Midbrain (tissue), 1 donor: ENCODE measurements at regions not wholly inside any gene's neighbourhood (a gene's known extent, or its start where the extent isn't known, plus 50 kb on each side); places are given as distances from the start of the nearest gene placed in this dataset.

Experiments
- DNase-seq: peaks from one replicate; lab custom pipeline; 2025; lab: John Stamatoyannopoulos, UW

DNA sequence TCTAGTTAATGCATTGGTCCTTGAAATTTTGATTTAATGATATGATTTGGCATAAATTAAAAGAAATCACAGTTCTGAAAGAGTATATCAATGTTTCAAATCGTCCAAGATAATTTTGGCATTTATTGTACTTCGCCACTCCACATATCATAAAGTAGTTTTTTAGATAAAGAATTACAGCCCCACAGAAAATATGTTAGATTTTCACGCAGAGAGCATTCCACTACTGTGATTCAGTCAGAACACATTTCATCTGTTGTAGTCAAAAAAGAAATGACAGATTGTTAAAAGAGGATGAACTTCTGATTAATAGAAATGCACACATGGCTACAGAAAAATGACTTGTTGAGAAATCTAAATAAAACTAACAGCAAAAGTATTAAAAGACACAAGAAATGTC lies 1063.5 kb upstream of the LRRN3 start:
- no peak for DNase-seq

DNA sequence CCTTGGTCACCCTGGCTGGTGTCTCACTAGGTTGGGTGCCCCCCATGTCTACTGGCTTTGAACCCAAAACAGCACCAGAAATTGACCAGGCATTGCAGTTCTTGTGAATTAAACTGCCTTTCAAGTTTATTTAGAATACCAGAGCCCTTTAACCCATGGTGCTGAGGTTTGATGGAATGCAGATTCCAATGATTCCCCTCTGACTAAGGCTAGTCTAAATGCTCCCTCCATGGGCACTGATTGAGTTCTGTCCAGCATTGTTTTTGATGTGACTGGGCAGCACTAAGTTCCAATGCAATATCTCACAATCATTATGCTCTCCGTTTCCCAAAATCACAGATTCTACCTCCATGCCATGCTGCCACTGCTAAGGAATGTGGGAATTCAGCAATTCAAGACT lies 1047.4 kb upstream of the LRRN3 start:
- DNase-seq, result no peak

DNA sequence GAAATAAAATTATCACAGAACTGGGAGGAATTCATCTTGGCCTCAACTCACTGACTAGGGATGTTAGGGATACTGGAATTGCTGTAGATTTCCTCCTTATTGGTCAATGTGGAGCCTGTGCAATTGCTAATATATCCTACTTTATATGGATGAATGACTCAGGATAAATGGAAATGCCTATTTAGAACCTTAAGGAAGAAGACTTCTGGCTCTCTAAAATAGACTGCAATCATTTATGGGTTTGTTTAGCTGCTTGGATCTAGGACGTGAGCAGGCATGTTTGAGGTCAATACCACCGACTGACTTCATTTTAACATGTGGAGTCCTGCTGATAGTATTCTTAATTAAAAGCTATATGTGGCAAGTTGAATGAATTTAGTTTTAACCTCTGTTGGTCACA lies 1040.1 kb upstream of the LRRN3 start:
- DNase-seq, result no peak

DNA sequence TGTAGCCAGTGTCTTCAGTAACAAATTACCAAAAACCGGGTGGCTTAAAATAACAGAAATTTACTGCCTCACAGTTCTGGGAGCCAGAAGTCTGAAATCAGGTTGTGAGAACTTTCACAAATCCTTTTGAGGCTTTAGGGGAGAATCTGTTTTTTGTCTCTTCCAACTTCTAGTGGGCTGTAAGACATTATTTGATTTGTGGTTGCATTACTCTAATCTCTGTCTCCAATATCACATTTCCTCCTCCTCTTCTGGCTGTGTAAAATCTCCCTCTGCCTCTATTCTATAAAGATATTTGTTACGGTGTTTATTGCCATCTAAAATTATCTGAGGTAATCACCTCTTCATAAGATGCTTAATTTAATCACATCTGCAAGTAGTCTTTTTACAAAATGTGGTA lies 1039.6 kb upstream of the LRRN3 start:
- DNase-seq, result no peak

DNA sequence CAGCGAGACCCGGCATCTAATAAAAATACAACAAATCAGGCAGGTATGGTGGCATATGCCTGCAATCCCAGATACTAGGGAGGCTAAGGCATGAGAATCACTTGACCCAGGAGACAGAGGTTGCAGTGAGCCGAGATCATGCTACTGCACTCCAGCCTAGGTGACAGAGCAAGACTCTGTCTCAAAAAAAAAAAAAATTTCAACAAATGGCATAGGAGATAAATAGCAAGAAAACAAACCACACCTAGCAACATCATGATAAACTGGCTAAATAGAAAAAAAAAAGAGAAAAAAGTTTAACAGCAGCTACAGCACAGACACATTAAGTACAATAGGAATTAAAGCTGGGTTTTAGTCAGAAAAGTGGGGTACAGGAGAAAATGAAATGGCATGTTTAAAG lies 1034.6 kb upstream of the LRRN3 start:
- DNase-seq, result no peak

DNA sequence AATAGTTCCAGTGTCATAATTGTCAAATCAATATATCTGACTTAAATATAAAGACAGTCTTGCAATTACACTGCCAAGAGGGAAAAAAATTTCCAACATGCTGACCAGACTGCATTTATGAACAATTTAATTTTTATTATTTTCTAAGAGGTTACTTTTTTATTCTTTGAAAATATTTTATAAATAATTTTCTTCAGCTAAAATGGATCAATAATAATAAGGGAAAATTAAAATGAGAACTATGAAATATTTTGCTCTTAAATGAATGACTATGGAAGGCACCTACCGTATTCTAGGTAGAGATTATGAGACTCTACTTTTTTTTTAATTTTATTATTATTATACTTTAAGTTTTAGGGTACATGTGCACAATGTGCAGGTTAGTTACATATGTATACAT lies 1032.5 kb upstream of the LRRN3 start:
- DNase-seq, result no peak

DNA sequence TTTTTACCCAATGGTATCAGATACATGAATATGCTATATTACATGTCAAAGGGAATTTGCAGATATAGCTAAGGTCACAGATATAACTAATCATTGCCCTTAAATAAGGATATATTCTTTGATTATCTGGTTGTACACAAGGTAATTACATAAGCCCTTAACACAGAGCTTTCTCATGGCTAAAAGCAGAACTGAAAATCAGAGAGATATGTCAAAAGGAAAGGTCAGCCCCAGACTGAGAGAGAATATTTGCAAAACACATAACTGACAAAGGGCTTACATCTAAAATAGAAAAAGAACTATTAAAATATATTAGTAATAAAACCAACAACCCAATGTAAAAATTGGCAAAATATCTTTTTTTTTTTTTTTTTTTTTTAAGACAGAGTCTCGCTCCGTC lies 1029.5 kb upstream of the LRRN3 start:
- DNase-seq, result no peak

DNA sequence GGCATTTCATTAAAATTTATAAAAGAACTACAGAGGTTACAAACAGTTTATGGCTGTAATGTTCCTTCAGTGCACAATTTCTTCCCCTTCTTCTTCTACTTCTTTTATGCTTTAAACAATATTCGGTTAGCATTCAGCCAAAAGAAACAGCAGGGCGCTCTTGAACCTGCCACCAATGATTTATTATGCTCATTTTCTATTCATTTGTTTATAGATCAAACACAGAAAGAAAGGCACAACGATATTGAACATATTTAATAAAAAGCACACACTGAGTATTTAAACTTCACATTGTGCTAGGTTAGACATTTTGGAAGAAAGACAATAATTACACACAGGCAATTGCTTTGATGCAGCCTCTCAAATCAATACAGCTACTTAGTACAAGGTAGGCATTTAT lies 1025.8 kb upstream of the LRRN3 start:
- DNase-seq, result no peak

DNA sequence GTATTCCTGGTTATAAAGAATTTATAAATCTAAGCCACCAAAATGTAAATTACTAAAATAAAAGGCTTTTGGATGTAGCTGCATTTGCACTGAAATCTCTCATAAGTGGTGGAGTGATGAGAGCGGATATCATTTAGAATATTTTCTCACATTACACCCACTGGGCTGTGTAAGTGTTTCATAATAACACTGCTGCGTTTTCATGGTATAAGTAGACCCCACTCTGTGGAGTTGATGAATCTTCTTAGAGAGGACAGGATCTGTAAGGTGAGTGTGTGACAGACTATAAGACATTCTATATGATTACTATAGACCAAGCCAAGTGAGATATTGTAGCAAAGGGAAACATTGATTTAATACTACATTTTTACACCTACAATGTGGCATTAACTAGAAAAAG lies 1024.1 kb upstream of the LRRN3 start:
- no peak for DNase-seq

DNA sequence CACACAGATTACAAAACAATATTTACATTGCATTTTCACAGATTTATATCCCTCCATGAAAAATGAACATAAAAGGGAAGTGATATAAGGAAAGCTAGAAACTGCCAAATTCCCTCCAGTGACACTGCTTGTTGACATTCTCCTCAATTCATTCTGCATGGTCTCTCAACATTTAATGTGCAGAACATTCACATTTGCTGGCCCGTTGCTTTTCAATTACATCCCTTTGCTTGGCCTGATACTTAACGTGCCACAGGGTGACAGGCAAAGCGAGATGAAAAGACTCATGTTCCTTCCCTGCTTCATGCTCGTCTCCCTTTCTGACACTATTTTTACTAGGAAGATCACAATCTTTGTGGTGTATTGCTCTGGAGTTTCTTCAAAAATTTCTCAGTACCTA lies 1019.7 kb upstream of the LRRN3 start:
- DNase-seq, result no peak

DNA sequence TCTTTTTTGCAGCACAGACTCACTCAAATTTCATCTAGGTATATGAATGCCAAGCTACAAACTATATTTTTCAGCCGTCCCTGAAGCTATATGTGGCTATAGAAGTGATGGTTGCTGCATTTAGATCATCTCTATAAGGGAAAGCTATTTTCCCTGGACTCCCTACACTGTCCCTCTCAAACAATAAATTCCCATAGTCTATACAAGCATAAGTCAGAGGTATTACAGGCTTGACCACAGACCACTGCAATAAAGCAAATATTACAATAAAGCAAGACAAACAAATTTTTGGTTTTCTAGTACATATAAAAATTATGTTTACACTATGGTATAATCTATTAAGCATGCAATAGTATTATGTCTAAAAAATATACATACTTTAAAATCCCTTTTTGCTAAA lies 1015.5 kb upstream of the LRRN3 start:
- DNase-seq, result no peak

DNA sequence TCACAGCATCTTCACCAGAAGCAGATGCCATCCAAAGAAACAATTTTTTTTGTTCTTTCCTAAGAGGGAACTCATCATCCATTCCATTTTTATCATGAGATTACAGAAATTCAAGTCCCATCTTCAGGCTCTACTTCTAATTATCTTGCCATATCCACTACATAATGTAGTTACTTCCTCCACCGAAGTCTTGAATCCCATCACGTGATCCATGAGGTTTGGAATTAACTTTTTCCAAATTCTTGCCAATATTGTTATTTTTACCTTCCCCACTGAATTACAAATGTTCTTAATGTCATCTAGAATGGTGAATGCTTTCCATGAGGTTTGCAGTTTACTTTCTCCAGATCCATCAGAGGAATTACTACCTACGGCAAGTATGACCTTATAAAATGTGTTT lies 1014.7 kb upstream of the LRRN3 start:
- no peak for DNase-seq

DNA sequence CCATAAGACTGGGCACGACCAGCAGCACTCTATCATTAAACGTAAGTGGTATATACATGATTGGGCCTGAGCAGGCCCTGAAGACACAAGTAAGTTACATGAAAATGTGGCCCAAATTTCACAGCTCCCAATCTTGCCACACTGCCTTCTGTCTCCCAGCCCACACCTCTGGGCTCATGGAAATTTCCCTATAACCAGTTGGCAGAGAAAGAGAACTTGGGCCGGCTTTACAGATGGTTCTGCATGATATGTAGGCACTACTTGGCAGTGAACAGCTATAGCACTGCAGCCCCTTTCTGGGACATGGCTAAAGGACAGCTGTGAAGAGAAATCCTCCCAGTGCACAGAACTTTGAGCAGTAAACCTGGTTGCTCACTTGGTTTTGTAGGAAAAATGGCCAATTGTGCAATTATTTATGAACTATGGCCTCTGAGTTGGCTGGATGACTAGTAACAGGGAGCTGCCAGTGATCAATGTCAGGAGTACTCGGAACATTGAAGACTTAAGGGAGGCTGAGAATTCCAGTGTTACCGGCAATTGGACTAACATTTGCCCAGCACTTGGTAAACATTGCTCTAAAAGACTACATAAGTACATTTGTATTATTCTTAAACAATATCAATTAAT lies 1006.6 kb upstream of the LRRN3 start:
- no peak for DNase-seq

DNA sequence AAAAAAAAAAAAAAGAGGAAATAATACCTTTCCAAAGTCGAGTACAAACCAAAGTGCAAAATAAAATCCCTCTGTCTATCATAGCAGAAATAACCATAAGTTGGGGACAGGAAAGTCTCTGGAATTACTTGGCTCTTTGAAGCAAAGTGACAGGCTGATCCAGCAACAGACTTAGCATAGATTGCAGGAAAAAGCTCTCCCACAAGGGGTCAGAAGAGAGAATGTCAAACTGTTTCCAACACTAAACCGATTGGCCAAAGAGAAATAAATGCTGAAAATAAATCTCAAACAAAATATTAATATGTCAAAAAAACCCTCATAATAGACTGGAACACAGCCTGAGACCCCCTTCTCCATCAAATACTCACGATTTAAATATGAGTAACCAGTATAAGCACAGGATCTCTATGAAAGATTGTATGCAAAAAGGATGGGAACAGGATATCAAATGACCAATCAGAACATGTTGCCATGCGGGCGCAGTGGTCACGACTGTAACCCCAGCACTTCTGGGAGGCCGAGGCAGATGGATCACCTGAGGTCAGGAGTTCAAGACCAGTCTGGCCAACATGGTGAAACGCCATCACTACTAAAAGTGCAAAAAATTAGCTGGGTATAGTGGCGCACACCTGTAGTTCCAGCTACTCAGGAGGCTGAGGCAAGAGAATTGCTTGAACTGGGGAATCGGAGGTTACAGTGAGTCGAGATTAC lies 1000.7 kb upstream of the LRRN3 start:
- DNase-seq, result no peak

DNA sequence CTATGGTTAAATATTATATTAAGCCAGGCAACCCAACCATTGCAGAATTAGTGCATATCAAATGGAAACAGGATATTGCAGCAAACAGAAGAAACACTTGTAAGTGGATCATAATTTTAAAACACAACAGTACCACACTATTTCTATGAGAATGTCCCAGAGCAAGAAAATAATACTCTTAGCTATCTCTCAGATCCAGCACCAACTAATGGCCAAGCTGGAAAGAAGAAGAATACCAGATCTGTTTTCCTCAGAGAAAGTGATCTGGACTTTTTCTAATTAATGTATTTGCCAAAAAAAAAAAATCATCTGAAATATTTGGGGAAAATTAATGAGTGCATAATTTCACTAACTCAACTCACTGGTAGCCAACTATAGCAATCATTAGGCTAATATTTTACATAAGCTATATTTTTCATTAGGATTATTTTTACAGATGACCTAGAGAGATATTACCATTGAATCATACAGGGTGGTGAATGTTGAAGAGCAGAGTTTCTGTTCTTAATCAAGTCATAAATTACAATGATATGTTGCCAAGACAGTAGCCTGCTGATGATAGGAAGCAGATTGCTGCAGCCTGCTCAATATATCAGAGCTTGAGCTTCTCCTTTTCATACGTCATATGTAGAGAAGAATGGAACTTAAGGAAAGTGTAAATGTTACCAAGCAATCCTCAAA lies 995.4 kb upstream of the LRRN3 start:
- DNase-seq, result no peak

DNA sequence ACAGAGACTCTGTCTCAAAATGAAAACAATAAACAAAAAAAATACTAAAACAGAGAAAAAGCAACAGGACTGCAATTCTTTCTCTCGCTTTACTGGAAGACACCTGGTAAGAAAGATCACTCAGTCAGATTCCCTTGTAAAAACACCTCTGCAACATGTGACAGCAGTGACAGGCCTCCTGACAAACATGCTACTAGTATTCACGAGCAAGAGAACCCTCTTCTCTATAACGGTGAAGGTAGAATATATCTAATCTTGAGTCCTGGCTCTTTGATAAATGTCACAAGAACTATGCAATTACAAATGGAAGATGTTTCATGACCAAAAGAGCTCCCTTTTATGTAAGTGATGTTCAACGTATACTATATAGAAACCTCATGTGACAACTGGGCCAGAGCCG lies 986.7 kb upstream of the LRRN3 start:
- DNase-seq, result no peak

DNA sequence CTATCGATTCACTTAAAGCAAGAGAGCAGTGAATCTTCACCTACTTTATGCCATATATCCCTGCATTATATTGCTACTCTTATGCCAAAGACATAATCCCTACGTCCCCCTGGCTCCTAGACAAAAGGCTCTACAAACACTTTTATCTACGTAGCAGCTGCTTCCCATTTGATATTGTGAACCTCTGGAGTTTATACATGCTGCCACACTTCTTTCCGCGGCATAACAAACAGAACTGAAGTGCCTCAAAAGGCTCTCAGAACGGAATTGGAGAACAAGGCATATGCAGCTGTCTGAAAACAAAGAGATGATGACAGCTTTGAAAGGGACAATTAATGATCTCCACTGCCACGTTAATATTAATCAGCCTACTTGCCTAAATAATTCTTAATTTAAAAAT lies 985.6 kb upstream of the LRRN3 start:
- DNase-seq, result no peak

DNA sequence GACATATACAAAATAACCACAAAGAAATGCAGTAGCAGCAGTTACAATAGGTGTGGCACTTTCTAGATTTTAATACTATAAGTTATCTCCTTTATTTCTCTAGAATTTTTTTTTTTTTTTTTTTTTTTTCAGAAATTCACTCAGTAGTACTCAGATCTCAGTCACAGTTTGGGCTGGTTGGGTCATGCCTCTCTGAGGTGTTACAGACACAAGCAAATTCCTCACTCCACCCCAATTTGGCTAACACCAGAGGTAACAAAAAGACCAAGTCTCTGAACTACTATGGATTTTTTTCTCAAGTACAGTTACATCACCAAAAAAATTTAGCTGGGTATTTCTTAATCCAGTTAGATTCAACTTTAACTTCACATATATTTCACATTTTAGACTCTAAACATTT lies 985.1 kb upstream of the LRRN3 start:
- no peak for DNase-seq

DNA sequence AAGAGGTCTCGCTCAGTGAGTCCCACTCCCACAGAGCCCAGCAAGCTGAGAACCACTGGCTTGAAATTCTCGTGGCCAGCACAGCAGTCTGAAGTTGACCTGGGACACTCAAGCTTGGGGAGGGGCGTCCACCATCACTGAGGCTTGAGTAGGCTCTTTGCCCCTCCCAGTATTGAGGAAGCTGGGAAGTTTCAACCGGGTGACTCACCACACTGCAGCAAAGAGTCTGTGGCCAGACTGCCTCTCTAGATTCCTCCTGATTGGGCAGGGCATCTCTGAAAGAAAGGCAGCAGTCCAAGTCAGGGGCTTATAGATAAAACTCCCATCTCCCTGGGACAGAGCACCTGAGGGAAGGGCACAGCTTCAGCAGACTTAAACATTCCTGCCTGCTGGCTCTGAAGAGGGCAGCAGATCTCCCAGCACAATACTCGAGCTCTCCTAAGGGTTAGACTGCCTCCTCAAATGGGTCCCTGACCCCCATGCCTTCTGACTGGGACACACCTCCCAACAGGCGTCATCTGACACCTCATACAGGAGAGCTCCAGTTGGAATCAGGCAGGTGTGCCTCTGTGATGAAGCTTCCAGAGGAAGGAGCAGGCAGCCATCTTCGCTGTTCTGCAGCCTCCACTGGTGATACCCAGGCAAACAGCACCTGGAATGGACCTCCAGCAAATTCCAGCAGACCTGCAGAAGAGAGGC lies 970.9 kb upstream of the LRRN3 start:
- DNase-seq, result no peak

DNA sequence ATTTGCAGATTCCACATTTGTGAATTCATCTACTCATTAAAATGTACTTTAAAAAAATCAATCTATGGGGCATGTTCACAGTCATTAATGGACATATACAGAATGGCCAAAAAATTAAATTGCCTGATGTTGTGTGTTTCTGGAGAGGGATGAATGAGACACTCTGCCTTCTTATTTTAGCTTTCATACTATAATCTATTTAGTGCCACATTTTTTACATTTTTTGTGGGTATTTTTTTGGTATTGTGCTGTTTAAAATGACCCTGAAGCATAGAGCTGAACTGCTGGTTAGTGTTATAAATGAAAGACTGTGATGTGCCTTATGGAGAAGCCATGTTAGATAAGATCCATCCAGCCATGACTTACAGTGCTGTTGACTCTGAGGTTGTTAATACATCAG lies 961.8 kb upstream of the LRRN3 start:
- DNase-seq, result no peak

DNA sequence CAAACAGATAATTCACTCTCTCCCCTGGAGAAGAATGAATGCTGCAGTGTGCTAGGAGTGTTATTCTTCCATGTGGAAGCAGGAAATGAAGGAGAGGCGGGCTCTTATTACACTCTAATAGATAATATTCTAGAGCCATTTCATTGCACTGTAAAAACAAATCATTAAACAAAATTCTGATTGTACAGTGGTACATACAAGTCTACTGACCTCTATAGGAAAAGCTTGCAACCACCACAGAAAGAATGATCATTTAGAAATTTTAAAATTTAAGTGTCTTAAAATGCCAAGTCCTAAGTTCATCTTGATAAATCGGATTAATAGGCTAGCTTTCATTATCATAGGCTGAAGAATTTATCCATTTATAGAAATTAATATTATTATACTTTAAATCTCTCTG lies 960.3 kb upstream of the LRRN3 start:
- no peak for DNase-seq

DNA sequence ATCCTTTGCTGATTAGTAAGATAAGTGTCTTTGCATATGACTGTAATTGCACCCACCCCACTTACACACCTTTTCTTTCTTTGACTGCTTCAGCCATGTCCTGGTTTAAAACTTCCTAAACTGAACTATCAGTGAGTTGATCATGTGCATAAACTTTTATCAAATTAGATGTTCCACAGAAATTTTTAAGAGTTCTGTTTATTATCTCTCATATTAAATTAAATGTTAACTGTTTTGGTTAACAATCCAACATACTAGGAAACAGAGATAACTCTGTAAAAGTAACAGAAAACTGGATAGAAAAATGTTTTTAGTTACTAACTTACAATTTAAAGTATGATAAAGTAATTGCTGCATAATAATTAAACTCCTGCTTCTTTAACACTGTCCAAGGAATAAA lies 959.6 kb upstream of the LRRN3 start:
- no peak for DNase-seq

DNA sequence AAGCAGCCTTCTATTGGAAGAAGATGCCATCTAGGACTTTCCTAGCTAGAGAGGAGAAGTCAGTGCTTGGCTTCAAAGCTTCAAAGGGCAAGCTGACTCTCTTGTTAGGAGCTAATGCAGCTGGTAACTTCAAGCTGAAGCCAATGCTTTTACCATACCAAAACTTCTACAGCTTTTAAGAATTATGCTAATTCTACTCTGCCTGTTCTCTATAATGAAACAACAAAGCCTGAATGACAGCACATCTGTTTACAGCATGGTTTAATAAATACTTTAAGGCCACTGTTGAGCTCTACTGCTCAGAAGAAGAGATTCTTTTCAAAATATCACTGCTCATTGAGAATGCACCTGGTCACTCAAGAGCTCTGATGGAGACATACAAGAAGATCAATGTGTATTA lies 951.9 kb upstream of the LRRN3 start:
- DNase-seq, result no peak
